ENCODE measurements at regions not wholly inside any gene's neighbourhood (a gene's known extent, or its start where the extent isn't known, plus 50 kb on each side); places are given as distances from the start of the nearest gene placed in this dataset.
"Not testable (repeated sequence)": the region's sequence is repeated elsewhere in the genome, so short reads cannot be mapped to it uniquely, and the experiment has no call there.

DNA sequence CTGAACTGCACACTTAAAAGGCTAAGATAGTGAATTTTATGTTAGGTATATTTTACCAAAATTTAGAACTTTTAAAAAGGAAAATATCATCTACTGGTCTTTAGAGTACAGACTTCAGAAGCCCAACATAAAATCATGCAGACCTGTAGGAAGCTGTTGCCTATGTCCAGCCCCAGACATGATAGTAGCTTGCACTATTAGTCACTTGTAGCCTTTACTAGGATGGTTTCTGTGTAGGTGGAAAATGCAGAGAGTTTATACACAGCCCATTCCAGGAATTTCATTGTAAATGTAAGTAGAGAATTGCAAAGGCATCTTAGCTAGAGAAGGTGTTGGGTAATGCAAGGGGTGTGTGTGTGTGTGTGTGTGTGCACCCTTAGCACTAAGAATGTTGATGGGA lies 640.2 kb downstream of the RNF144A start:
- DNase-seq = no peak

DNA sequence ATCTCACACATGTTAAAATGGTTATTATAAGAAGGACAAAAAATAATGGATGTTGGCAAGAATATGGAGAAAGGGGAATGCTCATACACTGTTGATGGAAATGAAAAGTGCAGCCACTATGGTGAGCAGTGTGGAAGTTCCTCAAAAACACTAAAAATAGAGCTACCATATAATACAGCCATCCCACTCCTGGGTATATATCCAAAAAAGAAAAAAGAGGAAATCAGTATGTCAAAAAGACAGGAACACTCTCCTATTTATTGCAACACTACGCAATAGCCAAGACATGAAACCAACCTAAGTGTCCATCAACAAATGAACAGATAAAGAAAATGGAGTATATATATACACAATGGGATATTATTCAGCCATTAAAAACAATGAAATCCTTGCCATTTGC lies 642.6 kb downstream of the RNF144A start:
- DNase-seq = no peak

DNA sequence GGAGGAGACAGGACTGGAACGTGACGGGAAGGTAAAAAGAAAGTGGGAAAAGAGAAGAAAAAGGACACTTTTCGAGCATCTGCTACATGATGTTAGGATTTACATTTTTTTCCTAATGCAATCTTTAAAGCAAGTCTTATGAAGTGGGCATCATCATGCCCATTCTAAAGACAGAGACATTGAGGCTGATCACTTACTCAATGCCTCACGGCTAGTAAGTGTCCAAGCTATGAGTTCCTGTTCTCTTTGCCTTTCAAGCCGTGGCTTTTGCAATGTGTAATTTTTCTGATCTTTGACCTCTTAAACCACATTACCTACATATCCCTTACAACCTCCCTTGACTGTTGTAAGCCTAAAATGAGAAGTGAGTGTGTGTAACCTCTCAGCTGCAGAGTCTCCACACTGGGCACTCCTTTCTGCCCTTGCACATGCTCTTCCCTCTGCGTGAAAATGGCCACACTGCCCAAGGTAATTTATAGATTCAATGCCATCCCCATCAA lies 649.2 kb downstream of the RNF144A start:
- DNase-seq = no peak

DNA sequence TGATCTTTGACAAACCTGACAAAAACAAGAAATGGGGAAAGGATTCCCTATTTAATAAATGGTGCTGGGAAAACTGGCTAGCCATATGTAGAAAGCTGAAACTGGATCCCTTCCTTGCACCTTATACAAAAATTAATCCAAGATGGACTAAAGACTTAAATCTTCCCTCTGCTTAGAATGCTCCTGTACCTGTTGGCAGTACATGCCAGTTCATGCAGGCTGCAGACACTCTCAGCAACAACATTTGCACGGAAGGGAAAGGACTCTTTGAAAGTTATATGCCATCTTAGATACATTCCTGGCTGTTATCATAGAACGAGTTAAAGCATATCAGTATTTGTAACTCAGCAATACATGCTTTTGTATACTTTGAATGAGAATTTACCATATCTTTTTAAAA lies 649.9 kb downstream of the RNF144A start:
- DNase-seq = not testable (repeated sequence)

DNA sequence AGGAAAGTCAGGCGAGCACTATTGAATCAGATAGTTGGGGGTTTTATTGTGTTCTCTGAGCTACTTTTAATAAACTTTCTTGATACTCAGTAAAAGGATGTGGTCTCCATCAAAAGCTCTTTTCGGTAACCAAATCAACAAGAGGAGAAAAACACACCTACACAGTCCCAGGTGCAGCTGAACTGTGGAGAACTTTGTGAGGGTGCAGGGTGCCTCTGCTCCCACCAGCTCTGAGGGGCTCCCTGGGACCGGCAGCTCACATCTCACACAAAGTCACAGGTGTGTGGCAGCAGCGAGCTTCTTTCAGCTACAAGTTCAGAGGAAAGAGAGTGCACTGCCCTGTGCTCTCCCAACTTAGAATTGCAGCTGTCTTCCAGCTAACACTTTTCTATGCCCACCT lies 650.4 kb downstream of the RNF144A start:
- no peak for DNase-seq

DNA sequence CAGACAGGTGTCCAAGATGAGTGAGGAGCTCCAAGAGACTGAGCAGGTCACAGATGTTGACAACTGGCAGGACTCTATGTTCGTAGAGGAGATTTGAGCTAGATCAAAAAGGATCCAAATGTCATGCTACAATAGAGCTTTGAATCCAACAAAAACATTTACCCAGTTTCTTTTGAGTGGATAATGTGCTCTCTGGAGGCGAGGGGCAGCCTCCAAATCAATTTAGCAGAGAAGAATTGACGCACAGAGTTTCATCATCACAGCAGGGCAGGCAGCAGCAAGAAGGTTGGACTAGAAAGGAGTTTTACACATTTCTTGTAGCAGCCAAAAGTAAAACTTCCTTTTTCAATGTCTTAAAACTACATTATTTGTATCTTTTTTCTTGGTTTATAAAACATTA lies 653.0 kb downstream of the RNF144A start:
- DNase-seq = no peak

DNA sequence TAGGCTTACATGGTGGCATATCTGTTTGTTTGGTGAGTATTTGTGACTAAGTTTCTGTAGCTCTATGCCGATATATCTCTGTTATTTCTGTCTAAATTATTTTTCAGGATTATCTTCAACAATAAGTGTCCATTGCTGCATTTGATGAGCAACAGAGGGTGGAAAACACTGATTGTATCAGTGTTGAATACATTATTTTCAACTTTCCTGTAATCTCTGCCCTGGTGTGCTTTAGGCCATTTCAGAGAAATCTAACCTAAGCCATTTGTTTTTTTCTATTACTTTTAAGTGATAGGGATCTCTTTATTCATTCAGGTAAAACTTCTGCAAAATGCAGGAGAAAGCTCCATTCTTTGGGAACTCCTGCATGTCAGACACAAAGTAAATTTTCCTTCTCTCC lies 654.5 kb downstream of the RNF144A start:
- DNase-seq = no peak

DNA sequence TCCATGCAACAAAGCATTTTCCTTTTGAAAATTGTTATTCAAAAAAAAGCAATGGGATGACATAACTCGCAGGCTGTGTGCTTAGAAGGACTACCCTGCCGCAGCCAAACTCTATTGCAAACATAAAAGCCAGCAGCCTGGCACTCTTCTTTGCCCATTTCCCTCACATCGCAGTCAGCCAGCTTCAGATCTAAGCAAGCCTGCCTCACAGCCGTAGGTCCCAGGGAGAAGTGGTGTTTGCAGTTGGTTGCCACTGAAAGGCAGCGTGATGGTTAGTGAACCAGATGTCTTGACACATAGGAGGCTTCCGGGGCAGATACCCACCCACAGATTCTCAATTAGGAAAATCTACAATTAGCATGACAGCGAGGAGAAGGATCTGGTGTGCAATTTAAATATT lies 655.2 kb downstream of the RNF144A start:
- no peak for DNase-seq

DNA sequence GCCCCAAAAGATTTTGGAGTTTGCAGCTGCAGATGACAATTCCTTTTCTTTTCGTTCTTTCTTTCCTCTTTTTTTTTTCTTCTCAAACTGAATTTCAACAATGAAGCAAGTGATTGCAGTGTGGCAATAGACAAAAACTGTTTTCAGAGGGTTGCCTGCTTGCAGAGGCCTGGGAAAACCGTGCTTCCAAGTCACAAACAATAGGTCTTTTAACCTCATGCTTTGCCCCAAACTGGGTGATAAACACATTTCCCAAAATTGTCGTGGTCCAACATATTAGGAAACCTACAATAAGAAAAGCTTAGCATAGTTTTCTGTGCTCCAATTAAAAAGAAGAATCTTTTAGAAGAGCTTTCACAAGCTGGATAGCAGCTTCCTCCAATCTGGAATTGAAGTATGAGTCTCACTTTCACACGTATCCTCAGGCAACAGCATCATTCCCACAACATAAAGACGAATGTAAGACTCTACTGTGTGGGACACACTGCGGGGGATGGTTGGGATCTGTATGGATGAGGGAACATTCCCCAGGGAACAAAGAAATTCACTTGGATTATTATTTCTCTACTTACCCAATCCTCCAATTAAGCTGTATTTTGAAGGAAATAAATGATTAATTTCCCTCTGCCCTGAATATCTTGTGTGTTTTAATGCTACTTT lies 656.1 kb downstream of the RNF144A start:
- DNase-seq = no peak

DNA sequence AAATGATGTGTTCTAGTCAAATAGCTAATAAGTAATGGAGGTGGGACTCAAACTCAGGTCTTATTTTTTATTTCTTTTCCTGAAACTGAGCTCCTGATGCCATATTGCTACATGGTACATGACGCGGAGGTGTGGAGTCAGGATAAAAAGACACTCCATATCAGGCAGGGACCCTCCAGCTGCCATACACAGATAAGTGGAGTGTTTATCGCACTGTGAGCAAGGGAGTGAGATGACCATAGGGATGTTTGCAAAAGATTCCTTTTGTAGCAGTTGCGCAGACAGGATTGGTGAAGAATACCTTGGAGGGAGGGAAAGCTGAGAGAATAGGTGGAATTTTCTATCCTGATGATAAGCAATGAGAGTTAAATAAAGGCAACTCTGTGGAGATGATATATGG lies 657.2 kb downstream of the RNF144A start:
- no peak for DNase-seq

DNA sequence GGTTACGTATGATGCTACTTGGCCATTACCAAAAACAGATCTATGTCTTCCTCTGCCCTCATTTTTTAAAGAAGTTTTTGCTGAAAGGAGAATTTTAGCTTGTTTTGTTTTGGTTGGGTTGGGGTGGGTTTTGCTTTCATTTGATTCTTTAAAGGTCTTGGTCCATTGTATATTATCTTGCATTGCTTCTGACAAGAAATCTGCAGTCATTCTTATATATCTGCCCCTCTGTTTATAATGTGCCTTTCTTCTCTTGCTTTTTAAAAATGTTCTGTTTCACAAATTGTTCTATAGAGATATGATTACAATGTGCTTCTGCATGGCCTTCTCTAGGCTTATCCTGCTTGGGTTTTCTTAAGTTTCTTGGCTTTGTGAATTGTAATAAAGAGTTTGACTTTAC lies 660.6 kb downstream of the RNF144A start:
- no peak for DNase-seq

DNA sequence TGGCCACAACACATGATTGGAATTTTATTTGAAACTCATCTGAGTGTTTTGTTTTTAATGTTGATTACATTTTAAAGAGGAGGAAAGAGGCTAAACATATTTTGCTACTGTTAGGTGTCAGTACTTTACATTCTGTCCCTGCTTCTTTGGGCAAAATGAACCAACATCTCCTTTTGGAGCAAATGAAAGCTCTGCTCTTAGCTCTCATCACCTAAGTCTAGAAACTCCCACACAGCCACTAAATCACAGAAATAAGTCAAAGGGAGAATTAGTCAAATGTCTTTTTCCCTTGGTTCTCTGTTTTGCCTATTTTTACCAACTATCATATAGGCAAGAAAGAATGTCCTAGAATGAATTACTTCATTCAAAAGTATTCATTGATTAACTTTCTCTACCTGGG lies 666.8 kb downstream of the RNF144A start:
- DNase-seq = no peak

DNA sequence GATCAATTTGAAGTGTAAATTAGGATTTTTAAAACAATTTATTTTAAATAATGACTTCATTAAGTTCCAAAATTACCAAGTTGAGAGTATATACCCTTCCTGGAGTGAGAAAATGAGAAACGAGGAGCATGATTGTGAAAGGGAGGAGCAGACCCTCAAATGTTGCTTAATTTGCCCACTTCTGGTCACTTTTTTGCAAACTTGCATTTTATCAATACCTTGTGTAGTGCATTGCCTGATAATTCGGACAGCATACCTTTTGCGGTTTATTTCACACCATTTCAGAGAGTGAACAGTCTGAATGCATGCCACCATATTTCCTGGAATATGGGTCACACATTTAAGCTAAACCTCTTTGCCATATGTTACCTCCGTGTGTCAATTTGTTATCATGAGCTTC lies 669.7 kb downstream of the RNF144A start:
- DNase-seq = no peak

DNA sequence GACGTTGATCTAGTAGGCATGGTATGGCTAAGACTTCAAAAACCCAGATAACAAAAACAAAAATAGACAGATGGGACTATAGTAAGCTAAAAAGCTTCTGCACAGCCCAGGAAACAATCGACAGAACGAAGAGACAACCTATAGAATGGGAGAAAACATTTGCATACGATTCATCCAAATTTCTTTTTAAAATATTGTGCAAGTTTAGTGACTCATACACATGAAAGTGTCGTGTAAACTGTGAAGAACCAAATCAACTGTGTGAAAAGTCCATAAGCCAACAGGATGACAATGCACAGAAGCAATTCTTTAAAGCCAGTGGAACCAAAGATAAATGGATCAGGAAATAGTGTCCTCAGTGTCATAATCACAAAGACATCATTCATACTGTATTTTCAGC lies 671.1 kb downstream of the RNF144A start:
- no peak for DNase-seq

DNA sequence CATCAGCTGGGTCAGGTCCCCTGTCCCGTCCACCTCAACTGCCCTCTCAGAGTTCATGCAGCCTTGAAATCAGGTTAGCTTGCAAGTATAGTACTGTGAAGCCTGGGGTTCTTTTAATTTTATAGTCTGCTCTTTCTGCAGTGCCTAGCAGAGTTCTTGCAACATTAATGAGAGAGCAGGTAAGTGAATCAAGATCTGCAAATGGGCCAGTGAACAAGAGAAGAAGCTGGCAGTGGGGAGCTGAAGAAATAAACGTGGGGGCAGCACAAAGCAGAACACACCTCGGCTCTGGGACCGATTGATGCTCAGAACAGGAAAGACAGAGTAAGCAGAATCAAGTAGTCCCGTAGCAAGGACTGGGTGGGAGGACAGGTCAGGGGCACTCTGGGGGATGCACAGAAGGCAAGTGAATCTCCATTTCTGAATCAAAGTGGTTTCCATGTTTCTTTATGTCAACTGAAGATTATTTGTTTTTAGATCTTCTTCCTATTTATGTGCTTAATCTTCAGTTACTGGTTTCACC lies 675.5 kb downstream of the RNF144A start:
- DNase-seq = no peak

DNA sequence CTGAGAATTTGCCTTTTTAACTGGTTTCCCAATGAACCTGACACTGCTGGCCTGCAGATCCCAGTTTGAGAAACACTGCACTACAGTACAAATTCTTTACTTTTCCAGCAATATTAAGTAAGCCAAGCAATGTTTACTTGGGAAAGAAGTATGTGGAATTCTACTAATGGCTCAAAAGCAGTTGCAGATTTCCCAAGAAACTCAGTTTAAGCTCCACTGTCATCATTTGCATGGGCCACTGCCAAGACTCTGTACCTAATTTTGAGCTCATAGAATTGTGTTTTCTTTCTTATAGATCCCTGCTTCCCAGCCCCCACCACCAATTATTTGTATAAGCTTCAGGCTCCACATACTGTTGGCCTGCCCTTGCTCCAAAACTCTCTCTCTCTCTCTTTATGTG lies 676.1 kb downstream of the RNF144A start:
- no peak for DNase-seq

DNA sequence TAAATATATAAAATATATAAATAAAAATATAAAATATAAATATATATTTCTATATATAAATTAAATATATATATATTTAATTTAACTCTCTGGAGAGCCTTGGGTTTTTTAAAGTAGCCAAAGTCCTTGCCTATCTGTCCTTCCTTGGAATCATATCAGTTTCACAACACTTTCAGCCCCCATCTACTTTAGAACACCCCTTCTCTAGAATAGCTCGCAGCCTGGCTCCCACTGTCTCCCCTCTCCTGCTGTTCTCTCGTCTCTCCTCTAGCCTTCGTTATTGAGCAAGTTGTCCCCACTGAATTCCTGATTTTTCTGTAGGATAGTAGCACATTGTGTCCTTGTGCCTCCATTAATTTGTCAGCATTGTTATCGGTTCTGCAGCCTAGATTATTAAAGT lies 677.0 kb downstream of the RNF144A start:
- no peak for DNase-seq

DNA sequence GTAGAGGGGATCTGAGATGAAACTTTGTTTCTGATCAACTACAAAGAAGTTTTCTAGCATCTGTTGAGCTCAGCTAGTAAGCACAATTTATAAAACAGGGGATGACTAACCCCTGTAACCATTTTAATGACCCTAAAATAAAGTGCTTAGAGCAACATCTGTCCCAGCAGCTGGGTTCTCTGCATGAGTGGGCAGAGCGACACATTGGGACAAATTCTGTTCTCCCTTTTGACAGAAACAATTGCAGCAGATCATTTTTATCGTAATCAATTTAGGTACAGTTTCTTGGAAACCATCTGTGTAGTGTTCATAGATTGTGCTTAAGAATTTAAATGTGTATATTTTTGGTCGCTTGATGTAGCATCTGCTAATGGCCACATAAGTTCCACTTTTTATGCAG lies 678.0 kb downstream of the RNF144A start:
- DNase-seq = no peak

DNA sequence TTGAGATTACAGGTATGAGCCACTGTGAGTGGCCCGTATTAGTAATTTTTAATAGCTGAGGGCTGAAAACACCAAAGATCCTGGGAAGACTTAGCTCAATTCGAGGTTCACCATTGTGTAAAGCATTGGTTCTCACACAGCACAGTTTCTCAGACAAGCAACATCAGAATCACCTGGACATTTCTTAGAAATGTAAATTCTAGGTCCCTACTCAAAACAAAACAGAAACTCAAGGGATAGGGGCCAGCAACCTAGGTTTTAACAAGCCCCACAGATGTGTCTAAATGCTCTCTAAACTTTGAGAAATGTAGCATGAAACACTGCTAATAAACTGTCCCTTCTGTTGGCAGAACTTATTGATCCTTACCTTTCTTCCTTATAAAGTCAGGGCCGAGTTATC lies 681.2 kb downstream of the RNF144A start:
- DNase-seq = no peak

DNA sequence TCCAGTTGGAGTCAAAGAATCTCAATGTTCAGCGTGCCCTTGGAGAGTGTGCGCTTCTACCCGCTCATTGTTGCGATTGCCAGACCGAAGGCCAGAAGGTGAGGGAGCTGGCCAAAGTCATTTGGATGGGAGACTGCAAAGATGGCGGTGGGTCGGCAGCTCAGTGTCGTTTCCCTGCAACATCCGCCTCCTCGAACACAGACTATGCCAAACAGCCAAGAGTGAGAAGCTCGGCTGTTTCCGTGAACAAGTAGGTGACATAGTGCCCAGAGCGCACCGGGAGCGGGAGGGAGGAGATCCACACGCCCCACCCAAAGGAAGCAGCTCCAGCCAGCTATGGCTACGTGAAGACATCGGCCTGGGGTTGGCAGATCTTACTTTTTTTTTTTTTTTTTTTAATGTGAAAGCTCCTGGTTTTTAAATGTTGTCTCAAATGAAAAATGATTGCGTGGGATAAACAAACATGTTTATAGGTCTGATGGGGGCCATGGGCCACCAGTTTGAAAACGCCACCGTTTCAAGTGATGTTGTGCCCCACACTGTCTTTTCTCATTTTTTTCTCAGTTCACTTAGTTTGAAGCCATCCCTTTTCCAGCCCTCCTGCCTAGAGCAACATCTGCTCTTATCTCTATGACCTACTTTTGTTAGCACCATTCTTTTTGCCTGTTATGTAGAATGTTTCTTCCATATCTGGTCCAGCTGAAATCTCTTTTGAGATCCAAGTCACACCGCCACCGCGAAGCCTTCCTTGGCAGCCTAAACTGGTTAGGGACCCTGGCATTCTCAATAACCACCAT lies 682.4 kb downstream of the RNF144A start:
- DNase-seq = no peak

DNA sequence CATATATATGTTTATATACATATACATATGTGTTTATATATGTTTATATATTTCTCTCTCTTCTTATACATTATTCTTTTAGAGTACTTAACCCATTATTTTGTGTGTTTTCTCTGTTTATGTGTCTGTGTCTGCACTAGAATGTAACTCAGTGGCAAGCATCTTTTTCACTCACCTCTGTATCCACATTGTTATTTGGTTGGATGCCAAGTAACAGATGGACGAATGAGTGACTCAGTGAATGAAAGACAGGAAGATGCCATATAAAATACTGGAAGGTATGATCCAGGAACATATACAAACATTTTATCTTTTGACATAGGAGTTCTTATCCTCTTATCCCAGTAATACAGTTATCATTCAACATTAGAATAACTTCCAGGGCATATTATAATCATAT lies 684.8 kb downstream of the RNF144A start:
- DNase-seq = no peak

DNA sequence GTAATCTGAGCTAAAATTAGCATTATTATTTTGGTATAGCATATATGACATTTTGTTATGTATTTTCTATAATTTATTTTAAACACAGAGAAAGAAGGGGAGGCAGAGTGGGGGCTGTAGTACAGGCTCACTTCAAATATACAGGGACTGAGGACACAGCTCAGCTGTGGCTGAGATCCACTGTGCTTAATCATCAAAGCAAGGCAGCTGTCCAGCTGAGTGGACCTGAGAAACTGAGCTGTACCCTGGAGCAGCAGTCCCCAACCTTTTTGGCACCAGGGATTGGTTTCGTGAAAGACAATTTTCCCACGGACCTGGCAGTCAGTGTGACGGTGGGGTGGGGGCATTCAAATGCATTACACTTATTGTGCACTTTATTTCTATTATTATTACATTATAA lies 687.2 kb downstream of the RNF144A start:
- no peak for DNase-seq

DNA sequence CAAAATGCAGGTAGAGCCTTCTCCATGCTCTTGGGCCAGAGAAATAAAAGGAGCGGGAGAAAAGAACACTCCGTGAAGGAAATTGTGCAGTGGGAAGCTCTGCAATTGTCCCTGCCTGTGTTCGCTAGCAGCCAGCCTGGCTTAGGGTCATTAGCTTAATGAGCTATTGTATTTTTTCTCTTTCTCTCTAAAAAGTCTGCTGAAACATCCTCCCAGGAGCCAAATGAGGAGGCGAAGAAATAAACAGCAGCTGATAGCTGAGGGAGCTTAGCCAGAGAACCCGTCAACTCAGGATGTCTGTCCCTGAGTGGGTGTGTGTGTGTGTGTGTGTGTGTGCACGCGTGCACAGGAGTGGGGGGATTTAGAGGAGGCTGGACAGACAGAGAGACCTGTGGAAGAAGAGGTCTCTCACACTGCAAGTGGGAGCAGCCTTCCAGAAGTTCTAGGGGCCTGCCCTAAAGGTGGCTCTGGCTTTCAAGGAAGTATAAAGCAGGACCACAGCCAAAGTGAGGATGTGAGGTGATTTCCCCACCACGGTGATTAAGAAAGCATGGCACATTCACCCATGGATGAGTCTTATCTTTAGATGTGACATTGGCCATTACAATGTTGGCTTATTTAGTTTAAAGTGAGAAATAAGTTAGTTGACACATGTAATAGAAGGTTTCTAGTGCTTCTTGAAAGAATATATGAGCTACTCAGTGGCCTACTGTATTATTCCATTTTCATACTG lies 690.4 kb downstream of the RNF144A start:
- DNase-seq = no peak

DNA sequence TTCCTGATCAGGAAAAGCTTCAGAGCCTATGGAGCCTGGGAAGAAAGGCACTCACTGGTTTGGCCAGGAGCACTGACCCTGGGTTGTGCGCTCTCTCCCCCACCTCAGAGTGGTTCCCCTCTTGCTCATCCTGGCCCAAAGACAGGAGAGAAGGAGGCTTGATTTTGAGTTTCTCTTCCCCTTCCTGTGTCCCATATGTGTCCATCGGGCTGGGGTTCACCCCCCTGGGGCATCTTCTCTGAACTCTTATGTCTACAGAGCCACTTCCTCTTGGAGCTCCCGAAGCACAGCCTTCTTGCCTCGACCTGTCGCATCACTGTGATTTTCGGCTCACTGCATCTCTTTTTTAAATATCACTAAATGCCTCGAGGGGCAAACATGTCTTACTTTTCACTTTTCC lies 692.3 kb downstream of the RNF144A start:
- DNase-seq = no peak
